SIG-M5 treated with dmso at 0.1 percent for 504 hours (cell line): ENCODE measurements at regions not wholly inside any gene's neighbourhood (a gene's known extent, or its start where the extent isn't known, plus 50 kb on each side); places are given as distances from the start of the nearest gene placed in this dataset.

Experiments used
- DNase-seq: peaks from one replicate; lab custom pipeline; 2025; ENCODE audit not compliant: unreplicated experiment; lab: John Stamatoyannopoulos, UW

- DNase-seq = no peak
These were observed 126.2 kb downstream of the MRM1 start for GRCh38 chr17:36727577-36727976.

- DNase-seq = no peak
These were observed 126.9 kb downstream of the MRM1 start for GRCh38 chr17:36728030-36728991.

- DNase-seq = no peak
These were observed 128.9 kb downstream of the MRM1 start for GRCh38 chr17:36730095-36730808.

DNA sequence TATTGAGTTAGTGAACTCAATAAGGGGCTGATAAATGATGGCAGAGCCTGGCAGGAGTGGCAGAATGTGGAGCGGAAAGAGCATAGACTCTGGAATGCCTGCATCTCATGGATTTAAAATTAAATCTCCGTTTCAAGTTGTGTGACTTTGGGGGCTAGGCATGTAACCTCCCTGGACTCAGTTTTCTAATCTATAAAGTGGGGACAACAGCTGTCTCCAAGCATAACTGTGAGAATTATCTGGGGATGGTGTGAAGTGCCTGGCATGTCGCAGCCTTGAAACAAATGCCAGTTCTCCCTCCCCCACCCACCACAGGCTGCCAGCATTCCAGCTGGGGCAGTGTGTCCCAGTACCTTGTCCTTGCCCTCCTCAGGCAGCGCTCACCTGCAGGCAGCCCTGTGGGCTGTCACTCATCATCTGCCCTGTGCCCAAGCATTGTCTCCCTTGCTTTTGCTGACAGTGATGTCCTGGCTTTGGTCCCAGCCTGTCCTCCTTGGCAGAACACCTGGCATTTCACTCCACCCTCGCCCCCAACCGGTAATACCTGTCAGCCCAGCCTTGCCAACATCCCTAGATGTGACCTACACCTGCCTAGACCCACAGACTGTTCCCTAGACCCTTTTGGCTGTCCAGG is 129.6 kb downstream of the MRM1 start:
- peak; percentile 2 for DNase-seq

DNA sequence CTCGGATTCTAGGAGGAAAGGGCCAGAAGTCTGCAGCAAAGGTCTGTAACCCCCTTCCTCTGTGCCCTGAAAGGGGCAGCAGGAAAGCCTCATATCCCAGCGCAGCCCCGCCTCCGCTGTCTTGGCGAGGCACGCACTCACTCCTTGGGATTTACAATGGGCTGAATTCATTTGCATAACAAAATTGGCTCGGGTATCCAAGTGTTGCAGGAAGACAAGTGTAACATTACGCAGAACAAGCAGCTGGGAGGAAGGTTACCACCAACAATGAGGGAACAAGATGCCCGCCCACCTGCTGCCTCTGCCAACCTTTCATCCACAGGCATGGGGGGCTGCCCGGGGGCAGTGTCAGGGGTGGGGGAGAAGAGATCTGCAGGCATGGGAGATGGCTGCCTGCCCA is 130.4 kb downstream of the MRM1 start:
- DNase-seq = no peak

- DNase-seq = no peak
These were observed 131.0 kb downstream of the MRM1 start for GRCh38 chr17:36732351-36732750.

GRCh38 chr17:36736201-36737156 is 135.1 kb downstream of the MRM1 start:
- DNase-seq = no peak

DNA sequence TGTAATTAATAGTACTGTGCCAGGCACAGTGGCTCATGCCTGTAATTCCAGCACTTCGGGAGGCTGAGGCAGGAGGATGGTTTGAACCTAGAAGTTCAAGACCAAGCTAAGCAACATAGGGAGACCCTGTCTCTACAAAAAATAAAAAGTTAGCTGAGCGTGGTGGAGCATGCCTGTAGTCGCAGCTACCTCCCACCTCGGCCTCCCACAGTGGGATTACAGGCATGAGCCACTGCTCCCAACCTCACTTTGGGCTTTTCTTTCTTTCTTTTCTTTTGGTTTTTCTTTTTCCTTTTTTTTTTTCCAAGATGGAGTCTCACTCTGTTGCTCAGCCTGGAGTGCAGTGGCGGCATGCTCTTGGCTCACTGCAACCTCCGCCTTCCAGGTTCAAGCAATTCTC is 137.8 kb downstream of the MRM1 start:
- no peak for DNase-seq

DNA sequence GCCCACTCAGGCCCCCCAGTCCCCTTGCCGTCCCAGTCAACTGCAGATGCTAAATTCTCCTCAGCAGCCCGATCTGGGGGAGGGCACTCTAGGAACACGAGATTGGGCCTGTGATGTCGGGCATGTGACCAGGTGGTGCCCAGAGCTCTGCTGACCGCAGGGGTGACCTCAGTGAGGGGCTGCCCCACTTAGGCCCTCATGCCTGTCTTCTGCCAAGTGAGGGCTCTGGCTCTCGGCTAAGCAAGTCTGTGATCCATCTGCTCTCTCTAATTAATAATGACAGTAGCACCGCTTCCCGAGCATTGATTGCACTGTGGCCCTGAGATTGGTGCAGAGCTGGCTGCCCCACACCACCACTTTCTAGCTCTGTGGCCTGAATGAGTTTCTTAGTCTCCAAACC is 138.8 kb downstream of the MRM1 start:
- no peak for DNase-seq

DNA sequence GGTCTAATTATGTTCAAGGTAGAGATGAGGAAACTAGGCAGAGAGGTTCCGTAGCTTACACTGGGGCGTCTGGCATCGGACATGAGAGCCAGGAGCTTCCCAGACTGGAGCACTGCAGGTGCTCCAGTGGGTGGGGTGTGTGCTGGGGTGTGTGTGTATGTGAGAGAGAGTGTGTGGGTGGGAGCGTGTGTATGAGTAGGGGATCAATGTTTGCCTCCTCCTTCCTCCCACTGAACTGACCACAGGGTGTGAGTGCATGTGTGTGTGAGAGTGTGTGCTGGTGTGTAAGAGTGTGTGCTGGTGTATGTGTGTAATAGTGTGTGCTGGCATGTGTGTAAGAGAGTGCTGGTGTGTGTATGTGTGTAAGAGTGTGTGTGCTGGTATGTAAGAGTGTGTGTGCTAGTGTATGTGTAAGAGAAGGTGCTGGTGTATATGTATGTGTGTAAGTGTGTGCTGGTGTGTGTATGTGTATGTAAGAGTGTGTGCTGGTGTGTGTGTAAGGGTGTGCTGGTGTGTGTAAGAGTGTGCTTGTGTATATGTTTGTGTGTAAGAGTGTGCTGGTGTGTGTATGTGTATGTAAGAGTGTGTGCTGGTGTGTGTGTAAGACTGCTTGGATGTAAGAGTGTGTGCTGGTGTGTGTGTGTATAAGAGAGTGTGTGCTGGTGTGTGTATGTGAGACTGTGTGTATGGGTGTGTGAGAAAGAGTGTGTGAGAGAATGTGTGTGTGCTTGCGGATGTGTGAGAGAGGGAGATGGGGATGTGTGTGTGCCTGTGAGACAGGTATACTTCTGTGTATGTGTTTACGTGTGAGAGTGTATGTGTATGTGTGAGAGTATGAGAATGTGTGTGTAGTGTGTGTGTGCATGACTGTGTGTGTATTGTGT is 139.9 kb downstream of the MRM1 start:
- no peak for DNase-seq

GRCh38 chr17:36742267-36743000 is 141.1 kb downstream of the MRM1 start:
- DNase-seq = no peak

DNA sequence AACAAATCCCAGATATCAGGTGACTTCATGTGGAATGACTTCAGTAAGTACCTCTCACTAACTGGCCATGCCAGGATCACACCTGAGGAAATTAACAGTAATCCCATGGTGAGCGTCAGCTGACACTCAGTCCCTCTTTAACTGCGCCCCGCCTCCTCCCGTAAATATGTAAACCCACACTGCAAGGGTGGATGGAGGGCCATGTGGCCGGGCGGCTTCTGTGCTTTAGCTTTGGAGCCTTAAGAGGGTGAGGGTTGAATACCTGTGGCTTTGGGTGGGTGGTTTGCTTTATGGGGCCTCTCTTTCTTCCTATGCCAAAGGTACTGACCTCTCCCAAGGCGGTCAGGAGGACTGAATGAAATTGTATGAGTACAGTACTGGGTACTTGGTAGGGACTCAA is 141.7 kb downstream of the MRM1 start:
- DNase-seq = no peak

GRCh38 chr17:36746381-36747053 is 145.1 kb downstream of the MRM1 start:
- DNase-seq = no peak

GRCh38 chr17:36747861-36748260 is 146.5 kb downstream of the MRM1 start:
- no peak for DNase-seq

- no peak for DNase-seq
These were observed 146.9 kb downstream of the MRM1 start for GRCh38 chr17:36748272-36748671.

GRCh38 chr17:36749493-36749892 is 148.1 kb downstream of the MRM1 start:
- DNase-seq = no peak

- no peak for DNase-seq
These were observed 149.0 kb downstream of the MRM1 start for GRCh38 chr17:36750316-36750885.
